PC-3 (cell line): ENCODE measurements at regions not wholly inside any gene's neighbourhood (a gene's known extent, or its start where the extent isn't known, plus 50 kb on each side); places are given as distances from the start of the nearest gene placed in this dataset.

ENCODE experiments used
- EZH2 ChIP-seq: fragments of 300-600 bp; sonication (generic); IDR thresholded peaks from one replicate; pipeline ENCODE4 v1.6.1; 2017; ENCODE audit warnings: antibody characterized with exemption, mild to moderate bottlenecking, low read length; ENCODE audit not compliant: unreplicated experiment
- TF ChIP-seq, protein P1 (sequence below): fragments of 300-600 bp; sonication (generic); conservative IDR thresholded peaks from 2 replicates; pipeline ENCODE4 v1.5.1; 2017; ENCODE audit warnings: antibody characterized with exemption, low read depth, mild to moderate bottlenecking, low read length

DNA sequence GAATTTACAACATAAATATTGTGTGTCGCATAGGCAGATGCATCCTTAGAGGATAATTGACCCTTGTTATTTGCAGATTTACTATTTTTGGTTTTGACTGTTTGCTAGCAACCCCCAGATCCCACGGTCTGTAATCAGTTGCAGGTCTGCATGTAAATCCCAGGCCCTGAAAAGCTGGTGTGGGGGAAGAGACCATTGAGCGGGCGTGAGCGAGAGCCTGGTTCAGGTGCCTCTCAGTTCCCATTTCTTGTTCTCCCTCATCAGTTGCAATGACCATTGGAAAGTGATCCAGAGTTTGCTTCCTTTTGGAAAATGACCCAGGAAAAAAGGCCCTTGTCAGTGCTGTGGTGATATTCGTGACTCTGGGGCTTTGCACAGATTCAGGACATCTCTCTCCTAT, 238.9 kb downstream of the UACA start:
- TF ChIP-seq, protein P1, sequence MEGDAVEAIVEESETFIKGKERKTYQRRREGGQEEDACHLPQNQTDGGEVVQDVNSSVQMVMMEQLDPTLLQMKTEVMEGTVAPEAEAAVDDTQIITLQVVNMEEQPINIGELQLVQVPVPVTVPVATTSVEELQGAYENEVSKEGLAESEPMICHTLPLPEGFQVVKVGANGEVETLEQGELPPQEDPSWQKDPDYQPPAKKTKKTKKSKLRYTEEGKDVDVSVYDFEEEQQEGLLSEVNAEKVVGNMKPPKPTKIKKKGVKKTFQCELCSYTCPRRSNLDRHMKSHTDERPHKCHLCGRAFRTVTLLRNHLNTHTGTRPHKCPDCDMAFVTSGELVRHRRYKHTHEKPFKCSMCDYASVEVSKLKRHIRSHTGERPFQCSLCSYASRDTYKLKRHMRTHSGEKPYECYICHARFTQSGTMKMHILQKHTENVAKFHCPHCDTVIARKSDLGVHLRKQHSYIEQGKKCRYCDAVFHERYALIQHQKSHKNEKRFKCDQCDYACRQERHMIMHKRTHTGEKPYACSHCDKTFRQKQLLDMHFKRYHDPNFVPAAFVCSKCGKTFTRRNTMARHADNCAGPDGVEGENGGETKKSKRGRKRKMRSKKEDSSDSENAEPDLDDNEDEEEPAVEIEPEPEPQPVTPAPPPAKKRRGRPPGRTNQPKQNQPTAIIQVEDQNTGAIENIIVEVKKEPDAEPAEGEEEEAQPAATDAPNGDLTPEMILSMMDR, result no peak
- TF ChIP-seq EZH2, result no peak
